ENCODE measurements at regions not wholly inside any gene's neighbourhood (a gene's known extent, or its start where the extent isn't known, plus 50 kb on each side); places are given as distances from the start of the nearest gene placed in this dataset.

DNA sequence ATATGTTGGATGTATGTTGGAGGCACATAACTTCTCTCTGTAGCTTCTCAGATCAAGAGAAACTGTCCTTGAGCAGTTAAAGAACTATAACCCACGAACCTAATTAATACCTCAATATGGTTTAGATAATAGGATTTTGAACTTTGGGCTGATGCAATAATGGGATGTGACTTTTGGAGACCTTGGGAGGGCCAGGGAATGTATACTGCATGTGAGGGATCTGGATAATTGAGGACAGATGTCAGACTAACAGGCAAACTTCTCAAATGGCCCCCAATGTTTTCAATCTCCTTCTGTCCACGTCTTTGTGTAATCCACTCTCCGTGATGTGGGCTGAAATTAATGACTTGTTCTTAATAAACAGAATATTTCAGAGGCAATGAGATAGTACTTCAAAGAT is 202.2 kb upstream of the FAT4 start:
- TF ChIP-seq CTCF (IDR thresholded peaks at IDR 0.05) (no peak), POLR2AphosphoS5 (IDR thresholded peaks at IDR 0.05) (no peak), POLR2A (IDR thresholded peaks at IDR 0.05) (no peak), EP300 (IDR thresholded peaks at IDR 0.05) (no peak)
